22Rv1 (cell line): ENCODE measurements at regions not wholly inside any gene's neighbourhood (a gene's known extent, or its start where the extent isn't known, plus 50 kb on each side); places are given as distances from the start of the nearest gene placed in this dataset.

Source experiments
- H3K27ac ChIP-seq: fragments of 450-650 bp; 2 replicates; pipeline ENCODE4 v1.5.1; 2017
- ZFX ChIP-seq: fragments of 450-650 bp; IDR thresholded peaks from 2 replicates; pipeline ENCODE4 v1.6.1; 2017; ENCODE audit warnings: antibody characterized with exemption, borderline replicate concordance
- TF ChIP-seq, protein P1 (sequence below): fragments of 450-650 bp; IDR thresholded peaks from 2 replicates; pipeline ENCODE4 v1.5.1; 2017; ENCODE audit warnings: mild to moderate bottlenecking

DNA sequence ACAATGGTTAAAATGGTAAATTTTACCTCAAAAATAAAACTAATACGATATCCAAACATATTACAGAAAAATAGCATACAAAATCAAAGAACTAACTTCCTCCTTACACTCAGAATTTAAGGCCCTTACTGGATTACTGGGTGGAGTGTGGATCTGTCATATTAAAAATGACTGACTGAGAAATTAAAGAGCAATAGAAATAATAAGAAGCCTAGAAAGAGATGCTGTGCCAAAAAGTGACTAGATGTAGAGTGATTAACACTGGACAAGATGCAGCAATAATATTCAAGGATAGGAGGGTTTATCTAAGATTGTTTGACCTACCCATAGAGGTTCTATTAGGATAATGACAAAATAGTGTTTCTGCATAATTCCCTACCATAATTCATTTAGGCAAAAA is 424.3 kb downstream of the SETD4 start:
- TF ChIP-seq, protein P1, sequence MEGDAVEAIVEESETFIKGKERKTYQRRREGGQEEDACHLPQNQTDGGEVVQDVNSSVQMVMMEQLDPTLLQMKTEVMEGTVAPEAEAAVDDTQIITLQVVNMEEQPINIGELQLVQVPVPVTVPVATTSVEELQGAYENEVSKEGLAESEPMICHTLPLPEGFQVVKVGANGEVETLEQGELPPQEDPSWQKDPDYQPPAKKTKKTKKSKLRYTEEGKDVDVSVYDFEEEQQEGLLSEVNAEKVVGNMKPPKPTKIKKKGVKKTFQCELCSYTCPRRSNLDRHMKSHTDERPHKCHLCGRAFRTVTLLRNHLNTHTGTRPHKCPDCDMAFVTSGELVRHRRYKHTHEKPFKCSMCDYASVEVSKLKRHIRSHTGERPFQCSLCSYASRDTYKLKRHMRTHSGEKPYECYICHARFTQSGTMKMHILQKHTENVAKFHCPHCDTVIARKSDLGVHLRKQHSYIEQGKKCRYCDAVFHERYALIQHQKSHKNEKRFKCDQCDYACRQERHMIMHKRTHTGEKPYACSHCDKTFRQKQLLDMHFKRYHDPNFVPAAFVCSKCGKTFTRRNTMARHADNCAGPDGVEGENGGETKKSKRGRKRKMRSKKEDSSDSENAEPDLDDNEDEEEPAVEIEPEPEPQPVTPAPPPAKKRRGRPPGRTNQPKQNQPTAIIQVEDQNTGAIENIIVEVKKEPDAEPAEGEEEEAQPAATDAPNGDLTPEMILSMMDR, result no peak
- no peak for TF ChIP-seq ZFX
- no peak overlapping the region for H3K27ac ChIP-seq

DNA sequence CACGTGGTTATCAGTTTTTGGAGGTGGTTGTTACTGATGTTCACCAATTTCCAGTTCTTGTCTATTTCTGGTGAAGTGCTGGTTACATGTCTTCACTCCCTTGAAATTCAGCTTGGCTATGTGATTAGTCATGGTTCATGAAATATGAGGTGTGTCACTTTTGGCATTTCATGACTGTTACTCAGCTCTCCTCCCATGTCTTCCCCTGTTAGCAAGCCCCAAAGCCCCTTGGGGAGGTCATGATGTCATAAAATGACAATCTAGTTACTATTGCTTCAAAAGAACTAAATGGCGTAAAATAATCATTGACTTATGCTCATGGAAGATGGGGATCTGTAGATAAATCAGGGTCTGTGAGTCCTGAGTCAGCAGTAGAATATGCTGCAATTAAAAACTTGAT is 425.1 kb downstream of the SETD4 start:
- no peak overlapping the region for H3K27ac ChIP-seq
- no peak for TF ChIP-seq ZFX
- TF ChIP-seq, protein P1, result no peak

DNA sequence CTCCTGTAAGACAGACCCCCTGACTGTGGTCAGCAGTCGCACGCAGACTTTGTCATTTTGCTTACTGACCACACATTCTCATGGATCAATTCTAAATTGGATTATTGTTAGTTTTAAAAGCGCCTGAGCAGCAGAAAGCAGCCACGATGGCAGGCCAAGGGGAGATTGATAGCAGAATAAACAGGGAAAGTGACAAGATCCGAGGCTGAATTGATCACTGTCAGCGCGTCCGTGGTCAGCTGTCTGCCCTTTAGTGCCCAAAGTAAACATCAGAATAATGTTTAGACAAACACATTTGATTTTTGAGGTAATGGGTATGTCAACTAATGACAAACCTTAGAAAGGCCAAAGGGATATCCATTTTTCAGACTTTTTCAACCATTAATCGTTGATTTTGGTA is 426.8 kb downstream of the SETD4 start:
- no peak overlapping the region for H3K27ac ChIP-seq
- TF ChIP-seq, protein P1, result no peak
- no peak for TF ChIP-seq ZFX

DNA sequence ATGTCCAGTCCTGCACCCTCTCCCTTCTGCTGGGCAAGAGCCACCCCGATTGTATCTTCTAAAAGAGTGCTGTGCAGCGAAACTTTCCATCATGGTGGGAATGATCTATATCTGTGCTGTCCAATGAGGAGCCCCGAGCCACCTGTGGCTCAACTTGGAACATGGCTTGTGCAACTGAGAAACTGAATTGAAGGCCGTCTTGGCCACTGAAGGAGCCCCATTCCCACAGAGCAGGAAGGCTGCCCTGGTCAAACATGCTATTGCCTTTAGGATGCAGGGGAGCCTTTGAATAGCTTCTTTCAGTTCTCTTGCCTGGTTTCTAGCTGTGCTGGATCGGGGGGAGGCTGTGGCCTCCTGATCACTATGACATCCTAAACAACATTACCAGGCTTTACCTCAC is 427.6 kb downstream of the SETD4 start:
- no peak overlapping the region for H3K27ac ChIP-seq
- TF ChIP-seq ZFX, result no peak
- TF ChIP-seq, protein P1, result no peak

DNA sequence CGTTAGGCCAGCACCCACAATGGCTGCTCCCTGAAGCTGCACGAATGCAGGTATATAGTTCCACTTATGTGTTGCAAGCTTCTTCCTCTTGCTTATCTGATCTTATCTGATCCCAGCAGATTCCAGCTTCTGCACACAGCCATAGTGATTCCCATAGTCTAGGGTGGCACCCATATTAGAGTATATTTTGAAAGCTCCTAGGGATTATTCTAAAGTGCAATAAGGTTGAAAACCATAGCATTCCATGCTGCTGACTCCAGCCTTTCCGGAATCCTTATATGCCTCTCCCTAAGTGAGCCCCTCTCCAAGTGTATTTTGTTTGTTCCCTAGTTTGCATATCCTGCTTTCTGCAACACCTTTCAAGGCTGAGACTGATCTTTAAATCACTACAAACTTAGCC is 432.0 kb downstream of the SETD4 start:
- no peak for TF ChIP-seq ZFX
- TF ChIP-seq, protein P1, result no peak
- H3K27ac ChIP-seq, result no peak overlapping the region

DNA sequence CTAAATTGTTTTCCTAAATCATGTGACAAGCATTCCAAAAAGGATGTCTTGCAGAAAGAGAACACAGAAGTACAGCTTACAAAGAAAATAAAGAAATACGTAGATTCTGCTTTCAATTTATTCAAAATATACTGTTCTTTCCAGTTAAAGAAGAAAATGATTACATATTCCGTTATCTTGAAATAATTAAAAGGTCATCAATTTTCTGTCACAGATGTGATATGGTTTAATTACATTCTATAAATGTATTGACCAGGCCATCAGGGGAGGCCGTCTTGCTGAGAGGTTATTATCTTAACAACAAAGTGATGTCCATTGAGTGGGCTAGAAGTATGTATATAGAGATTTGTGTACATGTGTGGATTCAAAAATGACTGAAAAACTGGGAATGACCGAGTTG is 432.9 kb downstream of the SETD4 start:
- no peak overlapping the region for H3K27ac ChIP-seq
- no peak for TF ChIP-seq ZFX
- TF ChIP-seq, protein P1, result no peak

DNA sequence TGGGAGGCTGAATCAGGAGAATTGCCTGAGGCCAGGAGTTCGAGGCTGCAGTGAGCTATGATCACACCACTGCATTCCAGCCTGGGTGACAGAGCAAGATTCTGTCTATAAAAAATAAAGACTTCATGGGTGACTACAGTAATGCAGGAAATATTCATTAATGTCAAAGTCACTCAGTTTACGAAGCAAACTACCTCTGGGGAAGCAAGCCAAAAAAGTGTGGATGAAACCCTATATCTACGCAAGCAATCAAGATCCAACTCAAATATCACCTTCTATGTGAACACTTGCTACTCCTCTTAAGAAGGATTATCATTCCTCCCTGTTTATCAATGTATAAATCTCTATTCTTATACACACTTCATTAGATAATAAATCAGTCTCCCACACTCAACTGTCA is 434.8 kb downstream of the SETD4 start:
- TF ChIP-seq, protein P1, result no peak
- TF ChIP-seq ZFX, result no peak
- H3K27ac ChIP-seq, result no peak overlapping the region
